Heart left ventricle (tissue), 13 donors: ENCODE measurements at regions not wholly inside any gene's neighbourhood (a gene's known extent, or its start where the extent isn't known, plus 50 kb on each side); places are given as distances from the start of the nearest gene placed in this dataset.

Experiments used
- CTCF ChIP-seq, 12 donors: fragments of 200-600 bp; sonication (generic) in 4 of 12; IDR thresholded peaks; one replicate each; pipeline versions ENCODE4 v1.5.0 to v1.8.0; 2018 to 2022; ENCODE audit warnings: antibody characterized with exemption in 12 of 12, mild to moderate bottlenecking in 5 of 12
- POLR2A ChIP-seq, 2 donors: fragments of 450-650 bp; IDR thresholded peaks; one replicate each; pipeline ENCODE4 v1.6.1; 2017; ENCODE audit warnings: antibody characterized with exemption in 2 of 2, mild to moderate bottlenecking in 2 of 2, moderate library complexity in 2 of 2
- donor health status: ischemic (EF 13 %, LVEDD 7.1; RV severe dilation, severe dysfunction).
- donor health status: DM: no; HTN: yes; CAD: no.
- donor health status: DM: no; HTN: no; CAD: no.
- donor health status: ischemic (EF 25% LVEDD 6.9; RV normal size, moderate dysfunction).
- donor health status: ischemic (EF 25% LVEDD 5.7; RV mildly dilated, moderate dysfunction).
- donor health status: ischemic (EF 35%, LVEDD 5.7; RV mildly dilated, moderate dysfunction).
- donor health status: nonischemic (EF 11% LVEDD 7.7; RV severe dilation, severe dysfunction).
- donor health status: DM: yes; HTN: yes; CAD: no.
- donor health status: PGD.
- donor health status: ischemic (EF 29% LVEDD 5.4; RV normal size, mild dysfunction).
- donor health status: nonischemic (EF 23%, LVEDD 6.1; RV moderate dilation, normal function).

- TF ChIP-seq CTCF (IDR thresholded peaks at IDR 0.05) (no peak), POLR2A (IDR thresholded peaks at IDR 0.05) (no peak)
These were observed 310.7 kb upstream of the DPPA4 start for GRCh38 chr3:109648027-109648426.
